Omental fat pad (tissue), 3 donors: ENCODE measurements at regions not wholly inside any gene's neighbourhood (a gene's known extent, or its start where the extent isn't known, plus 50 kb on each side); places are given as distances from the start of the nearest gene placed in this dataset.

Experiments
- ATAC-seq: fragments of 150-250 bp; one replicate; pipeline ENCODE4 v1.9.1; 2016; ENCODE audit warnings: mild to moderate bottlenecking, moderate library complexity; ENCODE audit not compliant: low FRiP score
- DNase-seq: peaks from one replicate; pipeline ENCODE4 v3.0.0-alpha.2; 2019; ENCODE audit warnings: low spot score
- CTCF ChIP-seq, 3 donors: fragments of 450-650 bp; IDR thresholded peaks; one replicate each; pipeline ENCODE4 v1.5.1; 2016 to 2017; ENCODE audit warnings: antibody characterized with exemption in 3 of 3, mild to moderate bottlenecking in 3 of 3, moderate library complexity in 2 of 3

- no peak for ATAC-seq
- no peak for DNase-seq
Observed at GRCh38 chr4:179392787-179393186, 1950.5 kb upstream of the AGA start.

GRCh38 chr4:179398414-179398813 lies 1956.2 kb upstream of the AGA start:
- no peak for ATAC-seq
- no peak for TF ChIP-seq CTCF (IDR thresholded peaks at IDR 0.05)
- no peak for DNase-seq

More at GRCh38 chr4:179392787-179393186, 1950.5 kb upstream of the AGA start:
- no peak for TF ChIP-seq CTCF (IDR thresholded peaks at IDR 0.05)

GRCh38 chr4:179399054-179399782 lies 1957.0 kb upstream of the AGA start:
- ATAC-seq (no peak), DNase-seq (no peak)
- TF ChIP-seq CTCF (IDR thresholded peaks at IDR 0.05): no peak

GRCh38 chr4:179415037-179415846 lies 1973.0 kb upstream of the AGA start:
- DNase-seq: no peak
- no peak for TF ChIP-seq CTCF (IDR thresholded peaks at IDR 0.05)
- ATAC-seq: no peak

- TF ChIP-seq CTCF (IDR thresholded peaks at IDR 0.05): no peak
- ATAC-seq: no peak
- DNase-seq: no peak
Observed at GRCh38 chr4:179415847-179416223, 1973.6 kb upstream of the AGA start.

- no peak for DNase-seq
- ATAC-seq: no peak
- no peak for TF ChIP-seq CTCF (IDR thresholded peaks at IDR 0.05)
Observed at GRCh38 chr4:179417357-179417756, 1975.1 kb upstream of the AGA start.

- DNase-seq (no peak), ATAC-seq (no peak)
- no peak for TF ChIP-seq CTCF (IDR thresholded peaks at IDR 0.05)
Observed at GRCh38 chr4:179437962-179438361, 1995.7 kb upstream of the AGA start.
